ENCODE measurements at regions not wholly inside any gene's neighbourhood (a gene's known extent, or its start where the extent isn't known, plus 50 kb on each side); places are given as distances from the start of the nearest gene placed in this dataset.
A peak's percentile ranks its signal among the peaks of the same experiment; 100 is the strongest.

DNA sequence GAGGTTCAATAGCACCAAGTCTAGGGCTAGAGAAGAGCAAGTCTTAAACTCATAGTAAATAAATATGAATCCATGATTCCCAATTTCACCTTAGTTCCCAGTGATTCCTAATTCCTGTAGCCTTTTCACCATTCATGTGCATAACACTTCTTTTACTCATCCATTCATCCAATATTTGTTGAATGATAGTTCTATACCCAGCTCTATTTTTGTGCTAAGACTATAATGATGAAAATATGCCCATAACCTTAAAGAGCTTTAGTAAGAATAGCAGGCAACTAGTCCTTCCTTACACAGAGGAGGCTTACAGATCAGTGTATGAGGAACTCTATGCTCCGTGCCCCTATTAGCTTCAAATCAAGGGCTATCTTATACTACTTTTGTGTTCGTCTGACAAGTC is 280.2 kb upstream of the CHRM2 start:
- in situ Hi-C loops (cut with HindIII; ENCODE audit: low pct_unique_long_range_greater_than_20kb, low sequenced_read_pairs), result no loop called here
- no peak for DNase-seq (ENCODE audit: low read depth)

DNA sequence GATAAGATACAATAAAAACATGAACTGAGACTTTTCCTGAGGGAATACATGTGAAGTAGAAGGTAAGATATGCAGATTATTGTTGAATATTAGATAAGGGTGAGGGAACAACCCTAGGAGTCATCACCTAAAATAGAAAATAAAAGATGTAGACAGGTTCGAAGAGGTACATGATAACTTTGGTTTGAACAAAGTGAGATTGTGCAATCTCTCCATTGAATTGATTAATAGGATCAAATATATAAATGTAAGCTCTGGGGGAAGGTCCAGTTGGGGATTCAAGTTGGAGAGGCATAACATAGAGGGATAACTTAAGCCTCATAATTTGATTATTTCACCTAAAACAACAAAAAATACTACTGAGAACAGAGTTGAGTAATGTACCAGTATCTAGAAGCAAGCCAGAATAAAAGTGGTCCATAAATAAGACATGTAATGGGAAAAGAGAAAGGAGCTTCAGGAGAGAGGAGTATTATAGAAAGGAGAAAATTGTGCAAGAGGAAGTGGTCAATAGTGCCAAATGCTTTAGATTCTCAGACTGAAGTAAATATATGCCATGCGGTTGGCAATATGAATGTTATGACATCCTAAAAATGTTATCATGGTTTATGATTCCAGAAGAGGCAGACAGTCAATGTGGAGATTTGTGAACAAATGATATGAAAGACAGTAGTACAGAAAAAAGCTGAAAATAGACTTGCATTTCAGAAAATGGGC is 282.3 kb upstream of the CHRM2 start:
- in situ Hi-C loops (cut with HindIII; ENCODE audit: low pct_unique_long_range_greater_than_20kb, low sequenced_read_pairs), result no loop called here
- no peak for DNase-seq (ENCODE audit: low read depth)

DNA sequence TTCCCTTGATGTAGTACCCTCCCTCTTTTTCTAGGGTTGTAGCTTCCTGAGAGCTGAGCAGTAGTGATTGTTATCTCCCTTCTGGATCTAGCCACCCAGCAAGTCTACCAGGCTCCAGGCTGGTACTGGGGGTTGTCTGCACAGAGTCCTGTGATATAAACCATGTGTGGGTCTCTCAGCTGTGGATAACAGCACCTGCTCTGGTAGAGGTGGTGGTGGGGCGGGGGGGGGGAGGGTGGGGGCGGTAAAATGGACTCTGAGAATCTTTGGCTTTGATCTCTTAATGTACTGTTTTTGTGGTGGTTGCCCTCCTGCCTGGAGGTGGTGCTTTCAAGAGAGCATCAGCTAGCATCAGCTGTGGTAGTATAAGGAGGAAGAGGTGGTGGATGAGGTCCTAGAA is 302.0 kb upstream of the CHRM2 start:
- in situ Hi-C loops (cut with HindIII; ENCODE audit: low pct_unique_long_range_greater_than_20kb, low sequenced_read_pairs), result no loop called here
- DNase-seq (ENCODE audit: low read depth), result no peak

DNA sequence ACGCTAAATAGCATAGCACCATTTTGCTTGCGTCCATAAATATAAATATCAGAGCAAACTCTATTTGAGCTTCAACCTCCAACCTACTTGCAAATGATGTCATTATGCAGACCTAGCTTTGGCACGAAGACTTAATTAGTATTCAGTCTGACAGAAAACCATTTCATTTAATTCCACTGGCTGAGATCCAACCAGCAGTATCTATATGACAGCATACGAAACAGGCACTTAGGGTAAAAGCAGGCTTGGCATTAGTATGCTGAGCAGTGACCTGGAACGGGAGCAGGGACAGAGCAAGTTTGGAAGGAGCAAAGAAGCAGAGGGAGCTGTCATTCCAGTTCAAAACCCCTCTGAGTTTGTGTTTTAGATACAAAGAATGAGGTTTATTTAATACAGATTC is 312.5 kb upstream of the CHRM2 start:
- in situ Hi-C loops (cut with HindIII; ENCODE audit: low pct_unique_long_range_greater_than_20kb, low sequenced_read_pairs), result no loop called here
- peak; percentile 38 for DNase-seq (ENCODE audit: low read depth)

DNA sequence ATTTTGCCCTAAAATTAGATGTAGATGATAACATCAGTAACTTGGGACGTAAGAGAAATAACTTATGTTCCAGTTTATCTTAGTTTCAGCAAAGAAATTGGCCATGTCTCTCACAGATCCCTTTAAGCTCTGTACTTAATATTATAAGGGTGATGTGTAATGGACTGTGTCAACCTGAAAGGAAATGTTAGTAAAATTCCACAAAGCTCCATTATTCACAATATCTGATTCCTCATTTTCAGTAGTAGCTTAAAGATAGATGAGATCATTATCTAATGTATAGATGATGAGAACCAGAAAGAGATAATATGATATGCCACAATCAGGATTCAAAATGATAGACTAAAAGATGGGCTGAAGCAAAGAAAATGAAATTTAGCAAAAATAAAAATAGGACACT is 316.8 kb upstream of the CHRM2 start:
- no peak for DNase-seq (ENCODE audit: low read depth)
- in situ Hi-C loops (cut with HindIII; ENCODE audit: low pct_unique_long_range_greater_than_20kb, low sequenced_read_pairs), result no loop called here

DNA sequence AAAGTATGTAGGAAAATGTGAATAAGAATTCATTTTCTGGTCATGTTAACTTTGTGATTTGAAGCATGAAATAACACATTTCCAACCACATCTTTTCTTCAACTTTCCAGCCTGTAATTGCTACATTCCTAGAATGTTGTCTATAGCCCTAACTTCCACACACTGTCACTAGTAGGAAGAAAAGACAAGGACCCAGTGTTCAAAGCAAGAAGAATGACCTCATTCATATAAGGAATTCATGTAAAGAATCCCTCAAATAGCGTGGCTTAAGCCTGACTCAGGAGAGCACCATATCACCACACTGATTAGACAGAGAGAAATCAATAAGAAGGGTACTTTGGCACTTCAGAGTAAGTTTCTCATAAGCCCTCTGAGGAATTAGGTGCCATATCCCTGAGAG is 318.7 kb upstream of the CHRM2 start:
- DNase-seq (ENCODE audit: low read depth), result no peak
- in situ Hi-C loops (cut with HindIII; ENCODE audit: low pct_unique_long_range_greater_than_20kb, low sequenced_read_pairs), result no loop called here

DNA sequence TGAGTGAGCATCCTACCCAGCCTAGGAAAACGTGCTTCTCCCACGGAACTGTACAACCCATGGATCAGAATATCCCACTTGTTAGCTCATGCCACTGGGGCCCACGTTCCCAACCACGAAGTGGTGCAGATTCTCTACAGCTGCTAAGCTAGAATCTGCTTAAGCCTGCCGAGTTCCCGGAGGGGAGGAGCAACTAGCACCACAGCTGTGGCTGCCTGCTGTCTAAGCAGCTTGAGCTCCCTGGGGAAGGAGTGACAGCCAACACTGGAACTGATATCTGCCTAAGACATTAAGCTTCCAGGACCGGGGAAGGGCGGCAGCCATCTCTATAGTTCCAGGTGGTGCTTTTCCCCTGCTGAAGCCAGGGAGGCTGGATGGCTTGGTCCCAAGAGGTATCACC is 334.7 kb upstream of the CHRM2 start:
- in situ Hi-C loops (cut with HindIII; ENCODE audit: low pct_unique_long_range_greater_than_20kb, low sequenced_read_pairs), result no loop called here
- DNase-seq (ENCODE audit: low read depth), result no peak

DNA sequence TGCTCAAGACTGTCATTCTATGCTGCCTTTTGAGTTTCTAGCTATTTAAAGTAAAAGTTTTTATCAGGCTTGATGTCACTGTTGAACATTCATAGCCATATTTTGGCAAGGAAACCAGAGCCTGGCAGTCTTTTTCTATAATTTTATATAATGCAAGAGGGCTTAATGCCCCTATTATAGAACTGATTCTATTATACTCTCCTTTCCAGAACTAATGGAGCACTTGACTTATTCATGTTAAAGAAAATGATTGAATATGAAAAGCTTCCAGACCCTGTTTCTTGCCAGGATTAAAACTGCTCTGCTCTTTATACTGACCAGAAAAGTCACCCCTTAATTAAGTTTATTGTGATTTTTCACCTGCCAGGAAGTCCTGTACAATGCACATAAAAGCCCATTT is 337.6 kb upstream of the CHRM2 start:
- in situ Hi-C loops (cut with HindIII; ENCODE audit: low pct_unique_long_range_greater_than_20kb, low sequenced_read_pairs), result no loop called here

DNA sequence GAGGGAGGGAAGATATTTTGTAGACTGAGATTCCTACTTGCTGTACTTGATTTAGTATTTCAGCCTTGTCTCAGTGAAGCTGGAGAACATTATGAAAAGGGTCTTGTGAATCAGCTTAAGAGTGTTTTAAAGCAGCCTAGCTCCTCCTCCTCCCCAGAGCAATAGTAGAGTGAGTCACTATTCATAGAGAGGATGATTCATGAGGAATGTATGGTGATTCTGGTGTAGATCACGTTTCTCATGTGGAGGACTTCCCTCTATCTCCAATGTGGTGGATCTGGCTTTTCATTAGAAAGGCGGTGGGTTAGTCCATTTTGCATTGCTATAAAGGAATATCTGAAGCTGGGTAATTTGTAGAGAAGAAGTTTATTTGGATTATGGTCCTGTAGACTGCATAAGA is 340.1 kb upstream of the CHRM2 start:
- in situ Hi-C loops (cut with HindIII; ENCODE audit: low pct_unique_long_range_greater_than_20kb, low sequenced_read_pairs), result no loop called here
- peak; percentile 73 for DNase-seq (ENCODE audit: low read depth)

More for the DNA sequence above, 337.6 kb upstream of the CHRM2 start:
- no peak for DNase-seq (ENCODE audit: low read depth)

DNA sequence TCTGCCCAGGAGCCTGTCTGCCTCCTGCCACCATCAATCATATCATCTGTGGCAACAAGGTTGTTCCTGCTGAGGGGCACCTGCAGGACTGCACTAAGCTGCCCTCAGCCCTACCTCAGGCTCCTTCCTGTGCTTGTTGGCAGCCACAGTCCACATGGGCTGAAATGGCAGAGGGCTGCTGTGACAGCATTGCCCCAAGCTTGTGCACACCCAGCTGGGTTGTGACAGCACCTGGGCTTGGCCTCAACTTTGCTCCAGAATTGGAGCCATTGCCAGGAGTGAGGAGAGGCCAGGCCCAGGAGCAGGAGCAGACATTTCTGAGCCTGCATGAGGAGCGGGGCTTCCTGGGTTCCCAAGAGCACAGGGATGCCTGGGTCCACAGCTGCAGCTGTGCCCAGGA is 340.9 kb upstream of the CHRM2 start:
- no peak for DNase-seq (ENCODE audit: low read depth)
- in situ Hi-C loops (cut with HindIII; ENCODE audit: low pct_unique_long_range_greater_than_20kb, low sequenced_read_pairs), result no loop called here

DNA sequence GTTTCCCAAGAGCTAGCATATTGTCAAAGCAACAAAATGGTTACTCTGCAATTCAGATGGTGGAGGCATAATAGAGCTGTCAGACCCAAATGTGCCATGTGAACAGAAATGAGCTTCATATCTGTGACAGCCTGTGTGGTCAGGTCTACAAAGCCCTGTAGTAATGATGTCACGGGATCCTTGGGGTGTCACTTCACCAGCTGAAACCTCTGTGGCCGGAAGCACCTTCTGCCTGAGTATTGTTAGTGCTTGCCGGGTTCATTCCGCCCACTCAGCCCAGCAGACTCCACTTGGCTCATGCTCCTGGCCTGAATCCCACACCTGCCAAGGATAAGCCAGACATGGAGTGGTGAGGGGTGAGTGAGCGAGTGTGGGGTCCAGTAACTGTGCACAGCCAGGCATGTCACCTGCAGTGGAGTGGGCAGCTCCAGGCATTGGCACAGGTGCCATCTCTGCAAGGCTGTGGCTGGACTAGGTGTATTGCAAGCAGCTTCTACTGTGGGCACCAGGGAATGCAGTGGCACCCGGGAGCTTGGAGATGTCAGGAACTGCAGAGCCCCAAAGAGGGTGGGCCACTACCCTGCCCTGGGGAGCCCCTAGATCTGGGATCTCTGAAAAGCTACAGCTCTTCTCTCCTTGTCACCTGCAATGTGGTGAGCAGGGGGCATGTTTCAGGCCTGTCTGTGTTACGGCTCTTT is 341.9 kb upstream of the CHRM2 start:
- in situ Hi-C loops (cut with HindIII; ENCODE audit: low pct_unique_long_range_greater_than_20kb, low sequenced_read_pairs), result no loop called here
- DNase-seq (ENCODE audit: low read depth), result no peak

DNA sequence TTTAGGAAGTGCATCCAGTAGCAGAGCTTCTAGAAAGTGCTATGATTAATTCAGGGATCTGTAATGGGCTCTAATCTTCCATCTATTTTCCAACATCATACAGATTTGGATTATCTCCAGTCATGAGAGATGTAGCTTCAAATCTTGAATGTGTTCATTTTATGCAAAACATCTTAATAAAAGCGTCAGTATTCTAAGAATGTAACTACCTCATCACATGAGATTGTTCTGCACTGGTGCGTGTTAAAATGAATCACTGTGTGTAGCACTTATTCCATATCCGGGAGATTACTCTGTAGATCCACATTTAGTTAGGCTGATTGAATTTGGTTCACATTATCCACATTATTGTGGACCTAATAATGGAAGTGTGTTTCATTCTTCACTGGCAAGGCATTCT is 344.9 kb upstream of the CHRM2 start:
- in situ Hi-C loops (cut with HindIII; ENCODE audit: low pct_unique_long_range_greater_than_20kb, low sequenced_read_pairs), result no loop called here
- DNase-seq (ENCODE audit: low read depth), result peak; percentile 51

DNA sequence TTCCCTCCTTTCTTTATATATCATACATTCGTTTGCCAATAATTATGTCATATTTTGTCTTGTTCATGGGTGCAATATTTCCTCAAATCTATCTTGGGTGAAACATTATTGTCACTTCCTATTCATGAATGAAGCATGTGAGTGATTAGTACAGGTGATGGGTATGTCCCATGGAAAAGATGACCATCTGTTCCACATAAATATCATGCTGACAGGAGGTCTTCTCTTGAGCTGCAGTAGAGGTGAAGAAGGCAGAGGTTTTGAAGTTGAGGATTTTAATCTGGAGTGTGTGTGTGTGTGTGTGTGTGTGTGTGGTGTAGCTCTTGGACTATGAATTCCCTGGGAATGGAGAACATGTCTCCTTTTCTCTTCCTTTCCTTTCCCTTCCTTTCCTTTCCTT is 350.5 kb upstream of the CHRM2 start:
- in situ Hi-C loops (cut with HindIII; ENCODE audit: low pct_unique_long_range_greater_than_20kb, low sequenced_read_pairs), result no loop called here
- no peak for DNase-seq (ENCODE audit: low read depth)

DNA sequence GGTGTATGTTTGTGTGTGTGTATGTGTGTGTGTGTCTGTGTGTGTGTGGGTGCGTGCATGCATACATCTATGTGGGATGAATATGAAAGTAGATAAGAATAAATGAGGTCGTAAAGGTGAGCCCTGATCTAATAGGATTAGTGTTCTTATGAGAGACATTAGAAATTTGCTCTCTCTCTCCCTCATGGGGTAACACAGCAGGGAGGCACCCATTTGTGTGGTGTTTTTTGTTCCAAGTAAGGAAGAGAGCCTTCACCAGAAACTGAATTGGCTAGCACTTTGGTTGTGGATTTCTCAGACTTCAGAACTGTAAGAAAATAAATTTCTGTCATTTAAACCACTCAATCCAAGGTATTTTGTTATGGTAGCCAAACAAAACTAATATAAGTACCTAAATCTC is 353.7 kb upstream of the CHRM2 start:
- in situ Hi-C loops (cut with HindIII; ENCODE audit: low pct_unique_long_range_greater_than_20kb, low sequenced_read_pairs), result no loop called here
- DNase-seq (ENCODE audit: low read depth), result no peak

DNA sequence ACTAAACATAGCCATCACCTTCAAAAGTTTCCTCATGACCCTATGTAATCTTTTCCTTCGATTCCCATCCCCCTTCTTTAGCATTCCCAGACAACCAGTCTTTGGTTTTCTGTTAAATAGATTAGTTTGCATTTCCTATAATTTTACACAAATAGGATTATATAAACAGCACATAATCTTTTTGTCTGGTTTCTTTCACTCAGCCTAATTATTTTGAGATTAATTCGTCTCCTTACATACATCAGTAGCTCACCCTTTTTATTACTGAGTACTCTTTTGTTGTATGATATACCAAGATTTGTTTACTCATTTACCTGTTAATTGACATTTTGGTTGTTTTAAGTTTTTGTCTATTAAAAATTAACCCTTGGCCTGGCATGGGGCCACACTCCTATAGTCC is 354.7 kb upstream of the CHRM2 start:
- no peak for DNase-seq (ENCODE audit: low read depth)
- in situ Hi-C loops (cut with HindIII; ENCODE audit: low pct_unique_long_range_greater_than_20kb, low sequenced_read_pairs), result no loop called here

DNA sequence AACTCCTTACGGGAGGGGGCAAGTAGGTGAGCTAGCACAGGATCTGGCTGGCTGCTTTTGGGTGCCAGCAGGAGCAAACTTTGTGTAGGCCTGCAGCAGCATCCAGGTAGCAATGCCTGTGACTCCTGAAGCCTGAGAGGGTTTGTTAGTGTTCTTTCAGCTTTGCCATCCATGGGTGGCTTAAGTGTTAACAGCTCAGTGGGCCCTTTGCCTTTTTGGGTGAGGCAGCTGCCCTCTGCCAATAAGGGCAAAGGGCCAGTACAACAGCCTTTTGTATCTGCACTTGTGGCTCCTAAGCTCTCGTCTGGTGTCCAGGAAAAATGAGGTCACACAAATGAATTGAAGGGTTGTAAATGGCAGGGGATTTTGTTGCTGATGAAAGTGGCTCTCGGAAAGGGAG is 359.0 kb upstream of the CHRM2 start:
- in situ Hi-C loops (cut with HindIII; ENCODE audit: low pct_unique_long_range_greater_than_20kb, low sequenced_read_pairs), result no loop called here
- DNase-seq (ENCODE audit: low read depth), result no peak

DNA sequence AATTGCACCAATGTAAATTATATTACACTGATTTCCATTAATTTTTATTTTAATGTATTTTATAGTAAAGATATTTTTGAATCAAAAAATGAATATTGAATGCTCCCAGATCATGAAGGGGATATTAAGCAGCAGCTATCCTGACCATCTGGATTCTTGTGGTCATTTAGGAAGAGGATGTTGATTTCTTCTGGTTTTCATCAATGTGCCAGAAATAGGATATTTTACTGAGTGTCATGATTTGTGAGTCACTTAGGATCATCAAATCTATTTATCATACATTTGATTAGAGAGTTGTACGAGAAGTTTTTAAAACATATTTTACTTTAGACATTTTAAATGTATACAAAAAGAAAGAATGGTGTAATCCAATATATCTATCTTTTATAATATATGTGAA is 366.3 kb upstream of the CHRM2 start:
- in situ Hi-C loops (cut with HindIII; ENCODE audit: low pct_unique_long_range_greater_than_20kb, low sequenced_read_pairs), result no loop called here
- no peak for DNase-seq (ENCODE audit: low read depth)

DNA sequence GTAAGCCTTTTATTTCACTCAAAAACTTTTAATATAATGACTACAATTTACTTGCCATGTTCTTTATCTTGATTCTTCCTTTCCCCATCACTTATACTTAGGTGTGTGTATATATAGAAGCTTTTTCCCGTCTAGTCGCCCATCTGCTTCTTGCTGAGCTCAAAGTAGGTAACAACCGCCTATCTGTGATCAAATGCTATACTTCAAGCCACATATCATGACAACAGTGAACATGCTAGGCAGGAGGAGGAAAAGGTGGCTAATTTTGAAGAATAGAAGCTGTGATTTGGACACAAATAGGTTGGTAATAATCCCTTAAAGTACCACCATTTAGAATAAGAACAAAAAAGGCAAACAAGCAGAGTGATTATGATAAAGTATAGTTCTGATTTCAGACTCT is 367.3 kb upstream of the CHRM2 start:
- no peak for DNase-seq (ENCODE audit: low read depth)
- in situ Hi-C loops (cut with HindIII; ENCODE audit: low pct_unique_long_range_greater_than_20kb, low sequenced_read_pairs), result no loop called here

DNA sequence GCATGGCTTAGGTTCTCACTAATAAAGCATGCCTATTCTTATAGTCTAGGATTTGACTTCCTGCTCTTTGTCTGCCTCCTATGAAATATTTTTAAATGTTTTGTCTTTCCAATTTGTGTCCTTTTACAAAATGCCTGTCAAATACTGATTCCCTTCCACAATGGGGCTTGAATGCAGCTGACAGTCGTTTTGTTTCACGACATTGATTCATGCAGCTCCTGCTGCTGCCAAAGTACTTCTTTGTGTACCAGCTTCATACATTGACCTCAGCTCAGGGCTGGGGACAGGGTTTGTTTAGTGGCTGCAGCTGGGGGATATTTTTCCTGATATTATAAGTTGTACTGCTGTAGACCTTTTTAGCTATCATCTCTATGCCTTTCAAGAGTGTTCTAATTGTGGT is 371.9 kb upstream of the CHRM2 start:
- in situ Hi-C loops (cut with HindIII; ENCODE audit: low pct_unique_long_range_greater_than_20kb, low sequenced_read_pairs), result no loop called here
- no peak for DNase-seq (ENCODE audit: low read depth)

DNA sequence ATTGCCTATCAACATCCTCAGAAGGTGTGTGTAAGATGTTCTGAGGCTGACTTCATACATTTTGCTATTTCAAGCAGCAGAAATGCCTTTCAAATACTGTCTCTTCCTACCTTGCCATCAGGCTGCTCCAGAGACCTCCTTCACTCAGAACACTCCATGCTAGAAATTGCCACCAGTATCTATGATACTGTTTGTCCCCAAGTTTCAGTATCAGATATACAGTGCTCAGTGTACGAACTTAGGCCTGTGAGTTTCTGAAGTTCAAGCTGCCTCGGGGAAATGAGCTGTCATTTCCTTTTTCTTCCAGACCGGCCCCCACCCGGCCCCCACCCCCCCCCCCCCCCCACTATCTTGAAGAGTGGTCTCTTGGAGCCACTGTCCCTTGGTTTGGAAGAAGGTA is 373.4 kb upstream of the CHRM2 start:
- no peak for DNase-seq (ENCODE audit: low read depth)
- in situ Hi-C loops (cut with HindIII; ENCODE audit: low pct_unique_long_range_greater_than_20kb, low sequenced_read_pairs), result no loop called here
